Suprapubic skin (tissue), 4 donors: ENCODE measurements at regions not wholly inside any gene's neighbourhood (a gene's known extent, or its start where the extent isn't known, plus 50 kb on each side); places are given as distances from the start of the nearest gene placed in this dataset.

Source experiments
- DNase-seq, 2 donors: peaks; one replicate each; pipeline ENCODE4 v3.0.0-alpha.2; 2019; ENCODE audit warnings: low spot score in 2 of 2
- H3K27ac ChIP-seq: fragments of 200-600 bp; sonication (generic); one replicate; pipeline ENCODE4 v1.5.1; 2019
- H3K27me3 ChIP-seq: fragments of 200-600 bp; sonication (generic); one replicate; pipeline ENCODE4 v1.5.1; 2019
- H3K36me3 ChIP-seq: fragments of 200-600 bp; sonication (generic); one replicate; pipeline ENCODE4 v1.5.1; 2019
- H3K4me1 ChIP-seq: fragments of 200-600 bp; sonication (generic); one replicate; pipeline ENCODE4 v1.5.1; 2019
- H3K4me3 ChIP-seq: fragments of 200-600 bp; sonication (generic); one replicate; pipeline ENCODE4 v1.5.1; 2019; ENCODE audit warnings: mild to moderate bottlenecking
- H3K9me3 ChIP-seq: fragments of 200-600 bp; sonication (generic); one replicate; pipeline ENCODE4 v1.5.1; 2019
- EP300 ChIP-seq: sonication (generic); formaldehyde crosslinking; IDR thresholded peaks from one replicate; pipeline ENCODE4 v1.6.1; 2017; ENCODE audit warnings: antibody characterized with exemption
- POLR2A ChIP-seq, 2 donors: fragments of 450-650 bp; IDR thresholded peaks; one replicate each; pipeline ENCODE4 v1.6.1; 2017; ENCODE audit warnings: antibody characterized with exemption in 2 of 2, mild to moderate bottlenecking in 2 of 2, moderate library complexity in 2 of 2
- POLR2AphosphoS5 ChIP-seq, 3 donors: sonication (generic); formaldehyde crosslinking; IDR thresholded peaks; one replicate each; pipeline ENCODE4 v1.6.1; 2017; ENCODE audit warnings: antibody characterized with exemption in 3 of 3
- WGBS: methylation state at CpG from one replicate; pipeline ENCODE4 v1.1.5; 2018; 5-methylcytosine and 5-hydroxymethylcytosine counted together
- TF ChIP-seq, protein P1 (sequence below), 2 donors: fragments of 200-600 bp in 1 of 2; fragments of 450-650 bp in 1 of 2; sonication (generic) in 1 of 2; IDR thresholded peaks; one replicate each; pipeline ENCODE4 v1.5.1; 2016 to 2019; ENCODE audit warnings: antibody characterized with exemption in 2 of 2, mild to moderate bottlenecking in 1 of 2, moderate library complexity in 1 of 2

- Histone ChIP-seq H3K9me3 (no peaks in the 10 kb centered on the region), H3K4me3 (peak overlapping the region; percentile 27), H3K27me3 (no peaks in the 10 kb centered on the region), H3K4me1 (peaks cover 36% of the 10 kb centered on the region), H3K36me3 (no peaks in the 10 kb centered on the region), H3K27ac (peak overlapping the region; percentile 90)
- 14% methylated on average over 13 of the region's 13 CpGs for WGBS
- DNase-seq = peak; percentile 88 to 91
- TF ChIP-seq, protein P1, sequence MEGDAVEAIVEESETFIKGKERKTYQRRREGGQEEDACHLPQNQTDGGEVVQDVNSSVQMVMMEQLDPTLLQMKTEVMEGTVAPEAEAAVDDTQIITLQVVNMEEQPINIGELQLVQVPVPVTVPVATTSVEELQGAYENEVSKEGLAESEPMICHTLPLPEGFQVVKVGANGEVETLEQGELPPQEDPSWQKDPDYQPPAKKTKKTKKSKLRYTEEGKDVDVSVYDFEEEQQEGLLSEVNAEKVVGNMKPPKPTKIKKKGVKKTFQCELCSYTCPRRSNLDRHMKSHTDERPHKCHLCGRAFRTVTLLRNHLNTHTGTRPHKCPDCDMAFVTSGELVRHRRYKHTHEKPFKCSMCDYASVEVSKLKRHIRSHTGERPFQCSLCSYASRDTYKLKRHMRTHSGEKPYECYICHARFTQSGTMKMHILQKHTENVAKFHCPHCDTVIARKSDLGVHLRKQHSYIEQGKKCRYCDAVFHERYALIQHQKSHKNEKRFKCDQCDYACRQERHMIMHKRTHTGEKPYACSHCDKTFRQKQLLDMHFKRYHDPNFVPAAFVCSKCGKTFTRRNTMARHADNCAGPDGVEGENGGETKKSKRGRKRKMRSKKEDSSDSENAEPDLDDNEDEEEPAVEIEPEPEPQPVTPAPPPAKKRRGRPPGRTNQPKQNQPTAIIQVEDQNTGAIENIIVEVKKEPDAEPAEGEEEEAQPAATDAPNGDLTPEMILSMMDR (IDR thresholded peaks at IDR 0.05) = peak; percentile 54 to 56
- TF ChIP-seq EP300 (no peak), POLR2A (IDR thresholded peaks at IDR 0.05) (no peak), POLR2AphosphoS5 (IDR thresholded peaks at IDR 0.05) (peak in 2 of 3 donors; percentile 65 to 71)
These were observed 141.9 kb upstream of the LGALSL start for GRCh38 chr2:64311948-64312621.

GRCh38 chr2:64312622-64313397 lies 141.2 kb upstream of the LGALSL start:
- TF ChIP-seq POLR2A (IDR thresholded peaks at IDR 0.05) (no peak), EP300 (no peak), POLR2AphosphoS5 (IDR thresholded peaks at IDR 0.05) (no peak)
- TF ChIP-seq, protein P1 (IDR thresholded peaks at IDR 0.05) = no peak
- WGBS = 30% methylated on average over 13 of the region's 13 CpGs
- Histone ChIP-seq H3K27me3 (no peaks in the 10 kb centered on the region), H3K9me3 (no peaks in the 10 kb centered on the region), H3K4me3 (peak overlapping the region; percentile 27), H3K36me3 (no peaks in the 10 kb centered on the region), H3K4me1 (peaks cover 36% of the 10 kb centered on the region), H3K27ac (peak overlapping the region; percentile 90)
- DNase-seq = no peak

DNA sequence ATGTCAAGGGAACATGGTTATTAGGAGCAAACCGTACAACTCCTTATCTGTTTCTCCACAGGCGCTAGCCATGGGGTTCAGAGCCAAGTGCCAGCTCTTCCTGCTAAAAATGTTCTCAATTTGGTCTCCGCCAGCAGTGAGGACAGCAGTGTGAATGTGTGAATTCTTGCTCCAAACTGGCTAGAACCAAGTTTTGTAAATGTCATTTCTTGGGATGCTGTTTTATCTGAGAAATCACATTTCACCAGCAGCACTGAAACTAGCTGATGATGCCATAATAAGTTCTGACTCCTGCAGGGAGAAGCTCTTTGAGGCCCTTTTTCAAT lies 140.6 kb upstream of the LGALSL start:
- Histone ChIP-seq H3K9me3 (no peaks in the 10 kb centered on the region), H3K27ac (peak overlapping the region; percentile 90), H3K4me1 (peaks cover 36% of the 10 kb centered on the region), H3K4me3 (no peak overlapping the region), H3K27me3 (no peaks in the 10 kb centered on the region), H3K36me3 (no peaks in the 10 kb centered on the region)
- WGBS = 25% methylated on average over 3 of the region's 3 CpGs
- TF ChIP-seq POLR2A (IDR thresholded peaks at IDR 0.05) (no peak), POLR2AphosphoS5 (IDR thresholded peaks at IDR 0.05) (no peak)
- no peak for DNase-seq

GRCh38 chr2:64315291-64315960 lies 138.5 kb upstream of the LGALSL start:
- Histone ChIP-seq H3K36me3 (no peaks in the 10 kb centered on the region), H3K4me1 (peaks cover 33% of the 10 kb centered on the region), H3K27ac (no peak overlapping the region), H3K4me3 (no peak overlapping the region), H3K9me3 (no peaks in the 10 kb centered on the region), H3K27me3 (no peaks in the 10 kb centered on the region)
- WGBS = 74% methylated on average over 6 of the region's 6 CpGs
- TF ChIP-seq POLR2A (IDR thresholded peaks at IDR 0.05) (no peak), POLR2AphosphoS5 (IDR thresholded peaks at IDR 0.05) (no peak), EP300 (no peak)
- TF ChIP-seq, protein P1 (IDR thresholded peaks at IDR 0.05) = no peak
- DNase-seq = no peak

GRCh38 chr2:64317707-64318475 lies 136.1 kb upstream of the LGALSL start:
- TF ChIP-seq POLR2A (IDR thresholded peaks at IDR 0.05) (no peak), POLR2AphosphoS5 (IDR thresholded peaks at IDR 0.05) (no peak)
- TF ChIP-seq, protein P1 (IDR thresholded peaks at IDR 0.05) = no peak
- Histone ChIP-seq H3K27ac (no peak overlapping the region), H3K4me1 (peaks cover 9% of the 10 kb centered on the region), H3K27me3 (no peaks in the 10 kb centered on the region), H3K36me3 (no peaks in the 10 kb centered on the region), H3K9me3 (no peaks in the 10 kb centered on the region), H3K4me3 (no peak overlapping the region)
- 84% methylated on average over 2 of the region's 2 CpGs for WGBS
- no peak for DNase-seq
